GM12878 (cell line): ENCODE measurements at regions not wholly inside any gene's neighbourhood (a gene's known extent, or its start where the extent isn't known, plus 50 kb on each side); places are given as distances from the start of the nearest gene placed in this dataset.

Experiments
- ATAC-seq: fragments of 200-7000 bp; cut with Tn5 transposase; 3 replicates; pipeline ENCODE4 v1.9.1; 2020; ENCODE audit warnings: mild to moderate bottlenecking, moderate library complexity
- BruUV-seq: library from RNA; stranded (reverse); fragments of 400-500 nt; replicated peaks from 2 replicates; lab custom pipeline; 2021; lab: Mats Ljungman, UMichigan
- CTCF ChIA-PET: fragments of 300-600 bp; sonication (Branson Sonifier 250); formaldehyde crosslinking; extraction: SDS; loops from one replicate; lab custom pipeline; 2021; ENCODE audit warnings: inconsistent platforms; lab: Yijun Ruan, JAX
- POLR2A ChIA-PET: fragments of 350-600 bp; formaldehyde crosslinking; extraction: SDS; loops from one replicate; lab custom pipeline; 2021; ENCODE audit warnings: inconsistent platforms; lab: Charles Lee
- RAD21 ChIA-PET: fragments of 300-600 bp; sonication (Branson Sonifier 250); formaldehyde crosslinking; loops from one replicate; lab custom pipeline; 2023; ENCODE audit warnings: antibody characterized with exemption; ENCODE audit not compliant: unreplicated experiment; lab: Charles Lee
- SMC1A ChIA-PET: fragments of 300-600 bp; sonication (Branson Sonifier 250); formaldehyde crosslinking; loops from one replicate; lab custom pipeline; 2023; ENCODE audit not compliant: unreplicated experiment, uncharacterized antibody; lab: Charles Lee
- DNase-seq: peaks from one replicate; pipeline ENCODE4 v3.0.0-alpha.2; 2011; ENCODE audit warnings: low read depth, low spot score
- FAIRE-seq: peaks from 3 replicates; lab custom pipeline; 2011; peaks lifted over from hg19 to GRCh38; lab: Jason Lieb, UNC
- H2AFZ ChIP-seq: 2 replicates; pipeline ENCODE4 v1.6.0; 2011; ENCODE audit warnings: low read depth, low read length, control low read depth; ENCODE audit not compliant: control insufficient read depth
- H3K27ac ChIP-seq: 2 replicates; pipeline ENCODE4 v1.5.1; 2011; ENCODE audit warnings: control low read depth; ENCODE audit not compliant: control insufficient read depth, insufficient read depth
- H3K27me3 ChIP-seq, 2 experiments: replicated peaks in 1 of 2; 2 replicates each; pipeline versions ENCODE4 v1.6.0 to v1.6.1; 2011; ENCODE audit warnings: low read length in 1 of 2; ENCODE audit not compliant: control insufficient read depth in 2 of 2, insufficient read depth in 2 of 2
- H3K36me3 ChIP-seq, 2 experiments: 2 replicates each; pipeline ENCODE4 v1.5.1; 2011; ENCODE audit warnings: low read length in 1 of 2; ENCODE audit not compliant: control insufficient read depth in 2 of 2, insufficient read depth in 2 of 2
- H3K4me1 ChIP-seq: 2 replicates; pipeline ENCODE4 v1.6.1; 2011; ENCODE audit warnings: mild to moderate bottlenecking, low read length, moderate library complexity, mixed read lengths; ENCODE audit not compliant: control insufficient read depth, insufficient read depth
- H3K4me2 ChIP-seq: 2 replicates; pipeline ENCODE4 v1.6.0; 2011; ENCODE audit warnings: control low read depth; ENCODE audit not compliant: control insufficient read depth, insufficient read depth
- H3K4me3 ChIP-seq: fragments of 200-600 bp; sonication (generic); 2 replicates; pipeline ENCODE4 v1.5.1; 2016
- H3K79me2 ChIP-seq: 2 replicates; pipeline ENCODE4 v1.6.0; 2011; ENCODE audit warnings: low read length; ENCODE audit not compliant: control insufficient read depth, insufficient read depth
- H3K9ac ChIP-seq: 2 replicates; pipeline ENCODE4 v1.8.0; 2011; ENCODE audit warnings: low read length, control low read depth, mixed read lengths; ENCODE audit not compliant: control insufficient read depth, insufficient read depth
- H3K9me3 ChIP-seq: replicated peaks from 3 replicates; pipeline ENCODE4 v1.5.1; 2011; ENCODE audit warnings: mild to moderate bottlenecking, low read length; ENCODE audit not compliant: control insufficient read depth, insufficient read depth
- H4K20me1 ChIP-seq: 2 replicates; pipeline ENCODE4 v1.6.0; 2011; ENCODE audit not compliant: control insufficient read depth, insufficient read depth
- ATF7 ChIP-seq: fragments of 450-650 bp; IDR thresholded peaks from 2 replicates; pipeline ENCODE4 v1.6.1; 2016; ENCODE audit warnings: low read depth, mild to moderate bottlenecking
- BACH1 ChIP-seq: fragments of 450-650 bp; IDR thresholded peaks from 2 replicates; pipeline ENCODE4 v1.6.1; 2017; ENCODE audit warnings: mild to moderate bottlenecking, borderline replicate concordance
- BRCA1 ChIP-seq: IDR thresholded peaks from 2 replicates; pipeline ENCODE4 v1.6.1; 2011; ENCODE audit warnings: low read depth, low read length, improper control_type of control experiment
- DPF2 ChIP-seq: fragments of 450-650 bp; IDR thresholded peaks from 2 replicates; pipeline ENCODE4 v1.6.1; 2017; ENCODE audit warnings: mild to moderate bottlenecking
- EGR1 ChIP-seq, 2 experiments: IDR thresholded peaks; 1 replicate in 1 of 2; 2 replicates in 1 of 2; pipeline ENCODE4 v1.6.1; 2011 to 2012; ENCODE audit warnings: low read depth in 2 of 2, low read length in 2 of 2, borderline replicate concordance in 1 of 2, mild to moderate bottlenecking in 1 of 2, moderate library complexity in 1 of 2
- ESRRA ChIP-seq: IDR thresholded peaks from 2 replicates; pipeline ENCODE4 v1.6.1; 2012; ENCODE audit warnings: mild to moderate bottlenecking, low read length, improper control_type of control experiment
- JUND ChIP-seq: IDR thresholded peaks from 2 replicates; pipeline ENCODE4 v1.6.1; 2012; ENCODE audit warnings: low read depth, mild to moderate bottlenecking, low read length, improper control_type of control experiment, moderate library complexity
- LARP7 ChIP-seq: fragments of 450-650 bp; IDR thresholded peaks from 2 replicates; pipeline ENCODE4 v1.6.1; 2017; ENCODE audit warnings: mild to moderate bottlenecking
- MYC ChIP-seq: IDR thresholded peaks from 2 replicates; pipeline ENCODE4 v1.6.1; 2011; ENCODE audit warnings: mild to moderate bottlenecking, low read length, moderate library complexity, inconsistent platforms; ENCODE audit not compliant: insufficient read depth, insufficient replicate concordance, insufficient read length, severe bottlenecking
- NRF1 ChIP-seq: conservative IDR thresholded peaks from 2 replicates; pipeline ENCODE4 v1.6.1; 2011; ENCODE audit warnings: mild to moderate bottlenecking, low read depth, low read length, improper control_type of control experiment
- RAD21 ChIP-seq: IDR thresholded peaks from 2 replicates; pipeline ENCODE4 v1.6.1; 2011; ENCODE audit warnings: mild to moderate bottlenecking, low read depth, low read length, moderate library complexity; ENCODE audit not compliant: insufficient read depth
- REST ChIP-seq: IDR thresholded peaks from 2 replicates; pipeline ENCODE4 v1.6.1; 2012; ENCODE audit warnings: mild to moderate bottlenecking, low read depth, low read length
- SUPT20H ChIP-seq: IDR thresholded peaks from 2 replicates; pipeline ENCODE4 v1.6.1; 2011; ENCODE audit warnings: low read depth, mild to moderate bottlenecking, low read length, moderate library complexity, borderline replicate concordance; ENCODE audit not compliant: control insufficient read depth
- TCF3 ChIP-seq: IDR thresholded peaks from 2 replicates; pipeline ENCODE4 v1.6.1; 2012; ENCODE audit warnings: low read depth, mild to moderate bottlenecking, low read length, borderline replicate concordance; ENCODE audit not compliant: insufficient read depth
- WGBS: methylation state at CpG from one replicate; pipeline ENCODE4 v1.1.6; 2016; ENCODE audit warnings: low lambda C conversion rate; ENCODE audit not compliant: insufficient replicate concordance, insufficient coverage; ENCODE audit errors: missing lambda C conversion rate; 5-methylcytosine and 5-hydroxymethylcytosine counted together
- in situ Hi-C: fragments of 300-500 bp; cut with MboI; formaldehyde crosslinking; loops from 9 replicates; pipeline ENCODE4 v1.14.3; 2018; ENCODE audit warnings: mixed read lengths
- intact Hi-C: fragments of 100-400 bp; cut with micrococcal nuclease; formaldehyde crosslinking; loops from one replicate; pipeline ENCODE4 v1.14.2; 2022; ENCODE audit not compliant: unreplicated experiment
- TF ChIP-seq, protein P1 (sequence below): fragments of 450-650 bp; IDR thresholded peaks from 2 replicates; pipeline ENCODE4 v1.6.1; 2016; ENCODE audit warnings: mild to moderate bottlenecking, moderate library complexity, borderline replicate concordance

DNA sequence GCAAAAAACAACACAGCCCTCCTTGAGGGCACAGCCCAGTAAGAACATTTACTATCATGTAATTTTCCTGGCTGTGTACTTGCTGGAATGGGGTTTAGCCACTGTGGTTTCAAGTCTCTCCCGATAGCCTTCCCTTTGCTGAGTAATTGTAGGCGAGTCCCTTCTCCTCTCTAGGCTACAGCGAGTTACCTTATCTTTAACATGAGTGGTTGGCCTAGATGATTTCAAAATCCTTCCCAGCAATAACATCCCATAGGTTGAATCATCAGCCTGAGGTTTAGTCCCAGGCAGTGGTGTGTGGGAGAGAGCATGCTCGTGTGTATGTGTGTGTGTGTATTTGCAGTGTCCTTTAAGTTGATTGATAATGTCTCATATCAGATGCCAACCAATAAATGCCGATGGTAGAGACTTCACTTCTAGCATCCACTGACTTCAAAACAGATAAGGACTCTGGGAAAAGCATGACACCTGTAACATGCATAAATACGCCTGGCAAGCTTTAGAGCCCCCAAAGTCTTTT lies 142.9 kb upstream of the ZMIZ1 start:
- Histone ChIP-seq H3K4me2 (no peak overlapping the region), H3K9ac (no peak overlapping the region), H3K27me3 (peaks cover 3 to 5% of the 10 kb centered on the region in 2 experiments; a peak in 3 of 4 replicates), H2AFZ (no peak overlapping the region), H3K9me3 (no peaks in the 10 kb centered on the region), H3K79me2 (no peaks in the 10 kb centered on the region), H3K4me3 (no peak overlapping the region), H3K36me3 (no peaks in the 10 kb centered on the region), H3K4me1 (no peaks in the 10 kb centered on the region), H4K20me1 (no peaks in the 10 kb centered on the region; the same call in 1 of the 2 replicates), H3K27ac (no peak overlapping the region)
- ChIA-PET SMC1A (interaction anchor here (0.9 kb wide), 1 partner anchor 13 kb away, joined by 3 read pairs; no protein-coding TSS in a partner anchor), POLR2A (no interaction called here), RAD21 (no interaction called here), CTCF (interaction anchor here (0.7 kb wide), 1 partner anchor 269 kb away, joined by 3 read pairs; no protein-coding TSS in a partner anchor)
- WGBS = 17% methylated on average over 6 of the region's 6 CpGs
- ATAC-seq (no peak), FAIRE-seq (no peak), DNase-seq (no peak)
- intact Hi-C loops (no loop called here), in situ Hi-C loops (no loop called here)
- no TSS peak for BruUV-seq
- TF ChIP-seq BRCA1 (no peak), NRF1 (no peak), ESRRA (no peak), TCF3 (no peak), DPF2 (no peak), MYC (no peak), RAD21 (no peak), SUPT20H (no peak), BACH1 (no peak), EGR1 (IDR thresholded peaks at IDR 0.05; ENCODE audit: borderline replicate concordance in 1 of 2, low read depth in 2 of 2, low read length in 2 of 2) (no peak), LARP7 (no peak), JUND (no peak), ATF7 (no peak), REST (no peak)
- TF ChIP-seq, protein P1, sequence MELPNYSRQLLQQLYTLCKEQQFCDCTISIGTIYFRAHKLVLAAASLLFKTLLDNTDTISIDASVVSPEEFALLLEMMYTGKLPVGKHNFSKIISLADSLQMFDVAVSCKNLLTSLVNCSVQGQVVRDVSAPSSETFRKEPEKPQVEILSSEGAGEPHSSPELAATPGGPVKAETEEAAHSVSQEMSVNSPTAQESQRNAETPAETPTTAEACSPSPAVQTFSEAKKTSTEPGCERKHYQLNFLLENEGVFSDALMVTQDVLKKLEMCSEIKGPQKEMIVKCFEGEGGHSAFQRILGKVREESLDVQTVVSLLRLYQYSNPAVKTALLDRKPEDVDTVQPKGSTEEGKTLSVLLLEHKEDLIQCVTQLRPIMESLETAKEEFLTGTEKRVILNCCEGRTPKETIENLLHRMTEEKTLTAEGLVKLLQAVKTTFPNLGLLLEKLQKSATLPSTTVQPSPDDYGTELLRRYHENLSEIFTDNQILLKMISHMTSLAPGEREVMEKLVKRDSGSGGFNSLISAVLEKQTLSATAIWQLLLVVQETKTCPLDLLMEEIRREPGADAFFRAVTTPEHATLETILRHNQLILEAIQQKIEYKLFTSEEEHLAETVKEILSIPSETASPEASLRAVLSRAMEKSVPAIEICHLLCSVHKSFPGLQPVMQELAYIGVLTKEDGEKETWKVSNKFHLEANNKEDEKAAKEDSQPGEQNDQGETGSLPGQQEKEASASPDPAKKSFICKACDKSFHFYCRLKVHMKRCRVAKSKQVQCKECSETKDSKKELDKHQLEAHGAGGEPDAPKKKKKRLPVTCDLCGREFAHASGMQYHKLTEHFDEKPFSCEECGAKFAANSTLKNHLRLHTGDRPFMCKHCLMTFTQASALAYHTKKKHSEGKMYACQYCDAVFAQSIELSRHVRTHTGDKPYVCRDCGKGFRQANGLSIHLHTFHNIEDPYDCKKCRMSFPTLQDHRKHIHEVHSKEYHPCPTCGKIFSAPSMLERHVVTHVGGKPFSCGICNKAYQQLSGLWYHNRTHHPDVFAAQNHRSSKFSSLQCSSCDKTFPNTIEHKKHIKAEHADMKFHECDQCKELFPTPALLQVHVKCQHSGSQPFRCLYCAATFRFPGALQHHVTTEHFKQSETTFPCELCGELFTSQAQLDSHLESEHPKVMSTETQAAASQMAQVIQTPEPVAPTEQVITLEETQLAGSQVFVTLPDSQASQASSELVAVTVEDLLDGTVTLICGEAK = no peak
